ENCODE measurements at regions not wholly inside any gene's neighbourhood (a gene's known extent, or its start where the extent isn't known, plus 50 kb on each side); places are given as distances from the start of the nearest gene placed in this dataset.

GRCh38 chr14:61860294-61860918 is 98.2 kb downstream of the SNAPC1 start:
- TF ChIP-seq PTRF (tag; IDR thresholded peaks at IDR 0.05) (no peak), ATF6 (CRISPR knock-in tag; IDR thresholded peaks at IDR 0.05) (no peak), POLR2A (conservative IDR thresholded peaks at IDR 0.05) (no peak), ATF3 (IDR thresholded peaks at IDR 0.05) (no peak), ATF3 (CRISPR knock-in tag; conservative IDR thresholded peaks at IDR 0.05) (no peak), ZBTB40 (IDR thresholded peaks at IDR 0.05) (no peak), ZBTB40 (CRISPR knock-in tag; IDR thresholded peaks at IDR 0.05) (no peak), TRIM24 (IDR thresholded peaks at IDR 0.05) (no peak), POLR2AphosphoS5 (IDR thresholded peaks at IDR 0.05; ENCODE audit: control insufficient read depth, insufficient read depth, low read depth, low read length) (no peak), GATAD2B (IDR thresholded peaks at IDR 0.05; ENCODE audit: borderline replicate concordance) (no peak), ZNF551 (CRISPR knock-in tag; IDR thresholded peaks at IDR 0.05) (no peak), BRF2 (IDR thresholded peaks at IDR 0.05; ENCODE audit: borderline replicate concordance, insufficient read depth, insufficient read length) (no peak), U2AF2 (optimal IDR thresholded peaks at IDR 0.05; ENCODE audit: low read depth, low read length) (no peak)
